EH (cell line): ENCODE measurements at regions not wholly inside any gene's neighbourhood (a gene's known extent, or its start where the extent isn't known, plus 50 kb on each side); places are given as distances from the start of the nearest gene placed in this dataset.

Experiments used
- DNase-seq: peaks from one replicate; pipeline ENCODE4 v3.0.0-alpha.2; 2015; ENCODE audit warnings: low read depth

DNA sequence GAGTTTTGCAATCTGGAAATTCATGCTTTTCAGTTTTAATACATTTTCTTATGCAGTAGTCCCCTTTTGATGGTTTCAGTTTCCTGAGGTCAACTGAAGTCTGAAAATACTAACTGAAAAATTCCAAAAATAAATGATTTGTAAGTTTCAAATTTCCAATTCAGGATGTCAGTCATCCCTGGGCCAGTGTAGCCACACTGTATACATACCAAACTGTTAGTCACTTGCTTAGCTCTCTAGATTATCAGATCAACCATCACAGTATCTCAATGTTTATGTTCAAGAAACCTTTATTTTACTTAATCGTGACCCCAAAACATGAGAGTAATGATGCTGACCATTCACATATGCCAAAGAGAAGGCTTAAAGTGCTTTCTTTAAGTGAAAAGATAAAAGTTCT lies 715.5 kb downstream of the GBE1 start:
- no peak for DNase-seq

DNA sequence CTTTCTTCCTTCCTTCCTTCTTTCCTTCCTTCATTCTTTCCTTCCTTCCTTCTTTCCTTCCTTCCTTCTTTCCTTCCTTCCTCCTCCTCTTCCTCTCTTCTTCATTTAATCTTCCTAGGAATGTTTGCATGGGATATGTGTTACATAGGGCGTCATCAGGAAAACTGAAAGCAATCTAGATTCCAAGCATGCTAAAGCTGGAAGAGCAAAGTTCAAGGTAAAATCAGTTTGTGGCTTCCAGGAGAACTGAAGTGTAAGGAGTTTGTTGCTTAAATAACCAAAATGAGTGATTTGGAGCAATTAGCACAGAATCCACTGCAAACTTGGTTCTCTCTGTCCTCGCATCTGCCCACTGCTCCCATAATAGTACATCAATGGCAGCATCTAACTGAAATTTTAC lies 716.2 kb downstream of the GBE1 start:
- no peak for DNase-seq

DNA sequence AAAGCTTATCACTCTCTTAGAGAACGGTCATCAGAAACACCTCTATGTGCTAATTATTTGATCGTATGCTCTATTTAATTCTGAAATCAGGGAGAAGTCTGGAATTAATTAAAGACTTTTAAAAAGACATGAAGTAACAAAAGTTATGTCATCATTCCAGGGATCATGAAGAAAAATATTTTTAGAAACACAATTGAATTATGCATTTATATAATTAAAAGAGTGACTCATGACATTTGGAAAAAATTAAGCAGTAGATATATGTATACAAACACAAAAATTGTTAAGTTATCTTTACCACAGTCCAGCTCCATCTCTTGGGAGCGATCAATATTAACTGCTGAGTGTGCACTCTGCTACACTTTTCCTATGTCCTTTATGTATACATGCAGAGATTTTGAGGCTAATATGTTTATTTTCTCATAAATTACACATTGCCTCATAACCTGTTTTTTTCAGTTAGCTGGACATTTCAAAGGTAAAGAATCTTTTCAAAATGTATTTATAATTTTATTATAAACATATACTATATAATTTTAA lies 717.7 kb downstream of the GBE1 start:
- no peak for DNase-seq

DNA sequence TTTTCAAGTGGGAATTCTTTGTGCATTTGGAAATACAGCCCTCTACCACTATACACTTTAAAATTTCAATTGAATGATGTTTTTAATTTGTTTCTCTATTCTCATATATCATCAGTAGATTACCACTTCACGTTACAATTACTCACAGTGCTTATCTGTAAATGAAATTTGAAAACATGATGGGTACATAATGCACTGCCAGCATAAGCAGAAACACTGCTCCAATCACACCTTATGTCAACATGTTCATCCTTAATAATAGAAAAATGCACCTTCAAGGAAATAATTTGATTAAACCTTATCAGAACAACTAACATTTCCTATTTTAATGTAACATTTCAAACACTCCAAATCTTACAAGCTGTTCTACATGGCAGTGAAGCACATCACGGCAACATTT lies 718.4 kb downstream of the GBE1 start:
- no peak for DNase-seq

DNA sequence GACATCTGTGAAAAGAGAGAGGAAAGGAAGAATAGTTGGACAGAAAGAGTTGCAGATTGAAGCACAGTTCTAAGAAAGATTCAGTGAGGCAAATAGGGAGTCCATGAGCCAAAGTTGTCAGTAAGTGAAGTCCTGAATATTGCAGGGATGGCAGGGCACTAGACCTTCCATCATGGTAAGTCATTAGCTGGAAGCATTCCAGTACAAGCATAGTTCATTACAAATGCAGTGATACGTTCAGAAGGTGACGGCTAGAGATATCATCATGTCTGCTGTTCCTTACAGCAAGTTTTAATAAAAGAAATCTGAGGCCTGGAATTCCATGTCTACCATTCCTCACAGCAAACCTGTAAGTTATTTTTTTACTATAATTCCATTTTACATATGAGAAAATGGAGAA lies 720.1 kb downstream of the GBE1 start:
- DNase-seq, result no peak

DNA sequence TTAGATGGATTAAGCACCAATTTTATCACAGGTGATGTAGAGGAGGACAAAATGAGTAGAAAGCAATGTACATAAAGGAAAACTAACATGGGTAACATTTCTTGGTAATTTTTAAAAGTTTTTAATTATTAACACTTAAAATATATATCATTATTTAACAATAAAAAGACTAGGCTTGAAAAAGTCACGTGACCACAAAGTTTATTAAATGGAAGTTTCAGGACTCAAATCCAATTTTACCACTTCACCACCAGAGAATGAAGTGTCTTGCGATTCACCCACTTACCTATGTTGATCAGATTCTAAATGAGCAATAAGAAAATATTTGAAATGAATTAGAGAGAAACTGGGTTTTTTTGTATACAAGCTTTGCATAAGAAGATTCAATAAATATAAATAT lies 721.3 kb downstream of the GBE1 start:
- no peak for DNase-seq

DNA sequence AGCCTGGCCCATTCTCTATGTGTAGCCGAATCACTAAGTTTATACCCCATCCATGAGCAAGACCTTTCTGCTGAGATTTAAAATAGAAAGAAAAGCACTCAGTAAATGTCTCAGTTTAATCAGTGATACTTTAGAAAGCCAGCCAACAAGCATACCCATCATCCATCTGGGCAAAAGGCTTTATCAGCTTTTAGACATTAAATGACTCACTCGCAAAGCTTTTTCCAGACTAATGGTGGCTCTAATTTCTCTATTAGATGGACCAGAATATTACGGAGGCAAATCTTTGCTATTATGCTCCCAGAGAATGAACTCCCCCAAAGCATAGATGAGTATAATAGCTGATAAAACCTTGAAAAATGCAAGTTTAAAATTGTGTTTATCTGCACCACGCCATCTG lies 727.8 kb downstream of the GBE1 start:
- no peak for DNase-seq

DNA sequence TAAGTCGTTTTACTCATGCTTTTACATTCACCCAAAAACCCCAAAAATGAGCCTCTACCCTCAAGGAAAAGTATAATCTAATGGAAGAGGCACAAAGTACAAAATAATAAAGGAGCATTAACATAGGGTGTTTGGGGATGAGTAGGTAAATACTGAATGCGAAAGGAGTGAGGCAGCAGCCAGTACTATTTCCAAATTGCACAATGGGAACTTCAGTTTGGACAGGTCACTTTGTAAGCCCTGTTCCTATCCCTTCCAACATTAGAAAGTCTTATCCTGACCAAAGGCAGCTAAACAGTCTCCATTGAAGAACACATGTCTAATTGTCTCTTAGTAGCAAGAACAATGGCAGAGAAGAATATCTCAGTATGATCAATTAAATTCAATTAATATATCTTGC lies 728.3 kb downstream of the GBE1 start:
- no peak for DNase-seq

DNA sequence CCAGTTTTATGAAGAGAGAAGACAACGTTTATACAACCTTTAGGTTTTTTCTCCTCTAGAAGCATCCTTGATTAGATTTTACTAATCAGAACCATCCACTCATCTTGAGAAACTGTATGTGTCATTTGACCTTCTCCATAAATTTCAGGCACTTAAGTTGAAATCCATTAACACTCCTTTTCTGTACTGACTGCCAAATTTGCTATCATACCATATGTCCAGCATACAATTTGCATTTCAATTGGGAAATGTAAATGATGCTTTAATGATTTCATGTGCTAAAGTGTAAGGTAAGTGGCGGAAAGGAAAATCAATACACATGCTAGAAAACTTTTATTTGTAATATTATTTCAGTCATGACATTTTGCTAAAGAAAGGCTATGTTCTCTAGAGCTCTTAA lies 731.6 kb downstream of the GBE1 start:
- no peak for DNase-seq

DNA sequence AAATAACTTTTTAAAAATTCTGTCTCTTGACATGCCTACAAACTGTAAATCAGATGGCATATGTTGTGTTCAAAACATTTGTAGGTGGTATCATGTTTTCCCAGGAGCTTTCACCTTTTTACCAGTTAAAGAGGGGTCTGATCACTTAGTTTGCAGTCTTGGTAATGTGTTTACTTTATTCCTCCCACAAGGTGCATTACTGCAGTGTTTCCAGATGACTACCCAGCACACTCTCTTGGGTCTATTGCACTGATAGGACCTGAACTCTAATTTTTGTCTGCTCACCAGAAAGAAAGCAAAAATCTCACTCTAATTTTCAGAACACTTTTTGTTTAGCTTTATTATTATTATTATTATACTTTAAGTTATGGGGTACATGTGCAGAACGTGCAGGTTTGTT lies 734.1 kb downstream of the GBE1 start:
- DNase-seq, result no peak

DNA sequence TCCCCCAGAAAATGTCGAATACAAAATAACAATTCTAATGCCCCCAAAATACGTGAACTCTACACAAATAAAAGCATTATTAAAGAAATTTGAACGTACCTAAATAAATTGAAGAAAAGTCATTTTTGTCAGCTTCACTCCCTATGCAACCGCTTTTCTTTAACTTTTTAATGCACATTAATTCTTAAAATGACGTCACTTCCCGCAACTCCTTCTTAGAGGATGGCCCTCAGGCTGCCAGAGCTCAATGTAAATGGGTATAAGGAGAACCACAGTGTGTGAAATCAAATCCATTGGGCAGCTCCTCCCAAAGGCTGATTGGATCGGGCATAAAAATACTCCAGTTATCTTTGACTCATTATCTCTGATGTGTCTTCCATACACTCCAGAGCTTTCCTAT lies 736.9 kb downstream of the GBE1 start:
- DNase-seq, result no peak

DNA sequence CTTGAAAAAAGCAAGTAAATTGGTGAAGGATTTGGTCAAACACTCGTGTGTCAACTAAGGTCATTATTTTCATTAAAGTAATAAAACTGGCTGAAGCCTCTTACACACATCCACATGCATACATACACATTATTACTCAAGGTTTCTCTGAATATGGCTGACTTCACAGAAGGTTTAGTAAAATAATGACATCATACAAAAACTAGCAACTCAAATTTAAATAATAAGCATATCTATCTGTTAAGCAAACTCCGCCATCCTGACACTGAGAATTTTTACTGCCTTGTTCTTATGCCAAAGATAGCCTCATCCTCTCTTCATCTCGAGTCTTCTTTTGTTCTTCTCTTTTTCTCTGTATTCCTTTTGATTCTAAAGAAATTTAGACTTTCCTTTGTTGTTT lies 739.1 kb downstream of the GBE1 start:
- DNase-seq, result no peak

DNA sequence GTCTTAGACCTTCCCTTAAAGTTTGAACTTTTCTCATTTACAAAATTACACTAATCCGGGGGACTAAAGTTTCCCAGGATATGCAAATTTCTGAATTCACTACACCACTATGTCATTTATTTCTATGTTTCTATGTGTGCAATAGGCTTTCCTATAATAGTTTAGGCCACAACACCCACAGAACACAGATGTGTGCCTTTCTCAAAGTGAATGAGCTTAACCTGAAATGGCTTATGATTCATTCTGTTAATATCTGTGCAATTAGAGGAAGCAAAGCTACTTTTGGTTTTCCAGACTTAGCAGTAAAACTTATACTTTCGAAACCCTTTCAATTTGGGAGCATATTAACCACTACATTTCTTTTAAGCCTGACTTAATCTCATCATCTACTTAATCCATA lies 748.1 kb downstream of the GBE1 start:
- no peak for DNase-seq

DNA sequence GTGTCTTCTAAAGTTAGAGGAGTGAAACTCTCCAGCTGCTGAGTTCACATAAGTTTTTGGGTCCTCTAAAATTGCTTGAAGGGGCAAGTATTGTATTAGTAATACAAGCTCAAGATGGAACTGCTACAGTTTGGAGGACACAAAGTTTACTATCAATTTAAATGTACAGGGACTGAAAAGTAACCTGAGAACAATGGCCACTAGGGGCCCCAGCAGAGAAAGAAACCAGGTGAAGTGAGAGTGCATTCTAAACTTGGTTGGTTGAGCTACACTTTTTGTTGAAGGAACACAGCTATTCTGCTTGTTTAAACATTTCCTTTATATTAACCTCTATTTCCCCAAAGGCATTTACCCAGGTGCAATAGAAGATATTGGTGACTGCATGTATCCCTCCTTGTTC lies 755.5 kb downstream of the GBE1 start:
- no peak for DNase-seq

DNA sequence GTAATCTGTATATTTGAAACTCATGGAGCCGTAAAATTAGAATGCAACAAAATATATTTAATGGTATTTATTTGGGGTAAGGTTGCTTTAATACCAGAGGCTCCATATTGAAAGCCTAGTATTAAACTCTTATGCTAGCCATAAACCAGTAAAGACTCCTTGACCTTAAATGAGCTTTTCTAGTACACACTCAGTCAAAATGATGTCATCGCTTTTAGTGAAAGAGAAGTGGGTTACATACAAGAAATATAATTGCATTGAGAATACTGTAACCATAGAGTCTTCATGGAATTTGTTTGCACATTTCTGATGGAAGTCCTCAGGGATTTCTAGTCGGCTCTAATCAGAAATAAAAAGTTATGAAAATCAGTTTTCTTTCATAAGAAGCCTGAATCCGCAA lies 757.6 kb downstream of the GBE1 start:
- DNase-seq, result no peak

DNA sequence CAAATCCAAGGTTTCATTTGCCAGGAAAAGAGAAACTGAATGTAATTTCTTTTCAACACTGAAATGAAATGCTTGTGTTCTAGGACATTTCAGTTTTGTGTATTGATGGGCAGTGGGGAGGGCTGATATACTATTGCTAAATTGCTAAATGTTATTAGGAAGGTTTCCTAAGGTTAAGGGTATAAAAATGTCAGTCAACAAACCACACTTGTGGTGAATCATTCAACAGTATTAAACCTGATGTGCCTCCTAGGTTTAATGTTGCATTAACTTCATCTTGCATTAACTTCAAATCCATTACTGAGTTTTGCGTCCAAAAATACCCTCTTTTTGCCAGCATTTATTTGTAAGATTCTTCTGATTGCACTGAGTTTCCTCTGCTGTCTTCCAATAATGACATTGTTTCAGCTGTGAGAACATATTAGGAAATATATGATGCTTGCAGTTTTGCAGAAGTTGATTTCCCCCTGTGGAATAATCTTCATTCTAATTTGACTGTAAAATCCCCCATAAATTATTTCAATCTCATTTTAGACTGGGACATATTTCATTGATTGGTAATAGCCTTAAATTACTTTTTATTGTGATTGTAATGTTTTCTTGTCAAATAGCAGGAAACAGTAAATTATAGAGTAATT lies 758.3 kb downstream of the GBE1 start:
- no peak for DNase-seq

DNA sequence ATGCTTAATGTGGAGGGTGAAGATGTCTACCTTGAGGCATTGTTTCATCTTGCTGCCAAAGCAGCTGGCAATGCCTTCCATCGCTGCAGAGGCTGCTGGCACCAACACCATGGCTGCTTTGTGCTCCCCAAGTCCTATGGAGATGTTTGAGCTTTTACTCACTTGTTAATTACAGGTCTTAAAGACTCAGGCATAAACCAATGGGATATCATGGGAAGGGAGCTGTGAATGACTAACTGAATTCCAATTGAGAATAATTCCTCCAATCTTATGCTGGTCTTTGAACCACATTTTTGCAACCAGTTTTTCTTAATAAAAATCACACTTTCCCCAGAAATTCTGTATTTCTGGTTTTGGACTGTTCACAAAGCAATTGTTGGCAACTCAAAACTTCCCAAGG lies 762.0 kb downstream of the GBE1 start:
- no peak for DNase-seq

DNA sequence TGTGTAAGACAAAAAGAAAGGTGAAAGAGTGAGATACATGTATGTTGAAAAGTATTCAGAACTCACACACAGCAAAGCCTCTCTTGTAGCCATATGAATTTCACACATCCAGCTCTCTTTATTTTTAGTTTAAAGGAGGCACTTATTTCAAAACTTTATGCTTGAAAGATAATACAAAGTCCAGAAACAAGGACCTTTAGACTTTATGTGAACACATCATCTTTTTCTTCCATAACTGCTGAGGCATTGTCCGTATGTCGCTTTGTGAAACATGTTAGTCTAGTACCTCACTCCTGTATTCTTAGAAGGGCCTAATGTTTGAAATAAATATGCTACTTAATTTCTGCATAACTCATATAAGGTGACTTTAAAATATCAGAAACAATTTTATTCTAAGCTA lies 763.4 kb downstream of the GBE1 start:
- DNase-seq, result no peak

DNA sequence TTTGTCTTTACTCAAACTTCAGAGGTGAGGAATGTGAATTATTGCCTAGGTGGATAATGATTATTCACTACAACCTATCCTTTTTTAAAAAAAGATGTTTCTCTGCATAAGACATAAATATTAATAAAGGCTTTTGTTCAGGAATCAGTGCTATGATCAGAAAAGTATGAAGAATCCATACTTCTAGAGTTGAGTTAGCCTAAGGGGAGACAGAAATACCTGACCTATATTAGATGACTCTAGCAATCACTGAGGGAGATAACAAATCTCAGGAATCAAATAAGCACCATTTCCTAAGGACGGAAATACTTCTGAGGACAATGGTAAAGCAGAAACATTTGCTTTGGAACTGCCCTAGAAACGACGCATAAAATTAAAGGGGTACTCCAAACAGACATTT lies 763.8 kb downstream of the GBE1 start:
- no peak for DNase-seq

DNA sequence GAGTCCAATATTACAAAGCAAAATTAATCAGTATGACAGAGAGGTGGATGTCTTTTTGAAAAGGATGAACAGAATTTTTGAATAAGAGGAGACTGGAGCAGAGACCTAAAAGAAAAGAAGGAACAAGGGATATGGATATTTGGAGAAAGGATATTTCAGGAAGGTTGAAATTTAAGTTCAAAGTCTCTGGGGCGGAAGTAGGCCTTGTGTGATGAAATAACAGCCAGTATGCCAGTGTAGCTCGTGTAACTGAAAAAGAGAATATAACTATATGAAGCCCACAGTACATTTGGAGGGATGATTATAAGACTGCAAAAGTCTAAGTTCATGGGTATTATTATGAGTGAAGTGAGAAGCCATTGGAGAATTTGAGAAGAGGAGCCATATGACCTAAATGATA lies 766.7 kb downstream of the GBE1 start:
- no peak for DNase-seq

DNA sequence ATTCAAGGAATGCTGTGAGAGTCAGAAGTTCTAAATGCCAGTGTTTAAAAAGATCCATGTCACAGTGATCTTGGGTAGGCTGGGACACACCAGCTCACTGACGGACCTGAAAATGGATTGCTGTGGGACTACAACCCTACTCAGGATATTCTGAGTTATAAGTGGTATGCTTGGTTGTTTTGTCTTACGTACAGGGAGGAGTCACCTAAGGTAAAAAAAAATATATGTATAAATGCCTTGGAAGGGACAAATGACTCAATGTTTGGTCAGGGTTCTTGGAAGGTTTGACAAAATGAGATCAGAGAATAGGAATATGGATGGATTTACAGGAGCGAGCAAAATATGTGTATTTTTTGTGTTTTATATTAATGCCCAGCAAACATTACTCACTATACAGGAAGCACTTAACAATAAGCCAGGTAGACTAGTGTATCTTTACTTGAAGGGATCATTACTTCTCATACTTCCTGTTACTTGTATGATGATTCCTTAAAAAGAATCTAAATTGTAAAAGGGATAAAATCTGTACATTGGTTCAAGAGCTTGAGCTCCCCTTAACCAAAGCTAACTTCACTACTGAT lies 767.3 kb downstream of the GBE1 start:
- no peak for DNase-seq

DNA sequence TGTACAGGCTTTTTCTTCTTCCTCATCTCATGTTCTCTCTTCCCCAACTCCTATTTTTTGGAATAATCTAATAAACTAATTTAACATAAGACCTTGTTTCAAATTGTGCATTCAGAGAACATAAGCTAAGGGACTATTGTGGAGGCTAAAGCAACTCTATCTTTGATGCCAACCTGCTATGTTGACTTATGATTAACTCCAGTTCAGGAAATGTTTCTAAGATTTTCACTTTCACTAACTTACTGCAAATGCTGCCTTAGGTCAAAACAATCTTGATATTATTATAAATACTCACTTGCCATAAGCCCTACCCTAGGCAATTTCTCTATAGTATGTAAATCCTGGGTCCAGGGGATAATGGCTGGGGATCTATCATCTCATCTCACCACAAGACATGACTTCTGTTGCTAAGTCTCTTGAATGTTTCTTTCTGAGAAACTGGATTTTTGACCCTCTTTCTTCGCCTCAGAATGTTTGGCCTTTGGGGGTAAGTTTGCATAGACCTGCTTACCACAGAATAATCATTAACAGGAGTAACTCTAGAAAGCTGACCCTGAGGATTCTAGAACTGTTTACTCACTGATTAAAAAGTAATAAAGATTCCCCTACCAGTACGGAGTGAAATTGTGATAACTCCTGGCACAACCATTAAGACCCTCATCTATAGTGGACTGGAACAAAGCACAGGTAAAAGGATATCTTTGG lies 768.1 kb downstream of the GBE1 start:
- no peak for DNase-seq

DNA sequence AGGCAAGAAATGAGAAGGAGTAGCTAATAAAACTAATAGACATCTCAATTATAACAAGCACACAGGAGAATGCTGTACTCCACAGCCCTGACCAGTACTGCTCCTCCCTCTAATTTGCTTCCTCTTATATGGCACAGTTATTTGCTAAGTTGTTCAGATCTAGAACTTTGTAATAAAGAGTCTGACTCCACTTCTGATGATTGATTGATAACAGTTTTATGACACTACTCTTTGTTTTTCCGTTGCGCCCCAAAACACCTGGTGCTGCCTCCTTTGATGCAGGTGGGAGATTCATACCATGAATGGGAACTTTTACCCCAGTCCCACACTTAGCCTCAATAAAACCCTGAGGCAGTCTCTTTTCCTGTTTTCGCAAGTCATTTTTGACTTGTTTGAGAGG lies 777.7 kb downstream of the GBE1 start:
- no peak for DNase-seq
